ENCODE measurements at regions not wholly inside any gene's neighbourhood (a gene's known extent, or its start where the extent isn't known, plus 50 kb on each side); places are given as distances from the start of the nearest gene placed in this dataset.
"Not testable (repeated sequence)": the region's sequence is repeated elsewhere in the genome, so short reads cannot be mapped to it uniquely, and the experiment has no call there.

DNA sequence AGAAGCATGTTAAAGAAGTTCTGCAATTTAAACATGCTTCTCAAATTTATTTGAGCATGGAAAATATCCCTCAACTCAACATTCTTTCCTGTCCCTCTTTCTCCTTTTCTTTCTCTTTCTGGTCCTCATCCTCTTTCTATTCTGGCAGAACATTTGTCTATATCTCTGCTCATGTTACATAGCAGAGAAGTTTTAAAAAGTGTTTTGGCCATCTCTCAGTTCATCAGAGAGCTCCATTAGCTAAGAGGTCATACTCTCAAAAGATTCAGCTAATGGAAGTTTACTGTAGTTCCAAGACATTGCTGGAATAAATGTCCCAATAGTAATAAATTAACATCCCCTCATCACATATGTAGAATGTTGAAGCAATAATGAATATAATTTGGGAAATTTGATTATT, 53.5 kb downstream of the XCL2 start:
- Mint-ChIP-seq H3K9me3 (no peaks in the 10 kb centered on the region), H3K36me3 (peaks cover 0 to 10% of the 10 kb centered on the region in 2 donors), H3K27ac (no peak overlapping the region)
- ATAC-seq (no peak), DNase-seq (ENCODE audit: low spot score in 2 of 2) (no peak)

DNA sequence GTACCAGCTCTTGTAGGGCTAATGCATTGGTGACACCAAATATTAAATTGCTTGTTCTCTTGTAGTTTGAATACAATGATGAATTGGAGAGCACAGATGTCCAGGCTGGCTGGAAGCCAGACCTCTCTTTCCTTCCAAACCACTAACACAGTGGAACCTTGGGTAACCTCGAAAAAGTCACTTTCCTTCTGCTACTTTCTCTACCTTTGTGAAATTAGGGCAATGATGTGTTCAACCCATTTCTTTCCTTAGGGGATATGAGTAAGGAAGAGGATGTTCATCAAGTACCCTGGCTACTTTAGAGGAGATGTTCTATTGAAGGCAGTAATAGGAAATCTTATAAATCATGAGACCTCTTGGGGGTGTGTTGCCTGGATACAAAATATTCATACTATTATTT, 55.7 kb downstream of the XCL2 start:
- DNase-seq (ENCODE audit: low spot score in 2 of 2) (no peak), ATAC-seq (no peak)
- Mint-ChIP-seq H3K36me3 (peaks cover 0 to 10% of the 10 kb centered on the region in 2 donors), H3K27ac (no peak overlapping the region), H3K9me3 (no peaks in the 10 kb centered on the region)

DNA sequence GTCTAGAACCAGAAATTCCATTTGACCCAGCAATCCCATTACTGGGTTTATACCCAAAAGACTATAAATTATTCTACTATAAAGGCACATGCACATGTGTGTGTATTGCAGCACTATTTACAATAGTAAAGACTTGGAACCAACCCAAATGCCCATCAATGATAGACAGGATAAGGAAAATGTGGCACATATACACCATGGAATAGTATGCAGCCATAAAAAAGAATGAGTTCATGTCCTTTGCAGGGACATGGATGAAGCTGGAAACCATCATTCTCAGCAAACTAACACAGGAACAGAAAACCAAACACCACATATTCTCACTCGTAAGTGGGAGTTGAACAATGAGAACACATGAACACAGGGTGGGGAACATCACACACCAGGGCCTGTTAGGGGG, 57.0 kb downstream of the XCL2 start:
- ATAC-seq = not testable (repeated sequence)

DNA sequence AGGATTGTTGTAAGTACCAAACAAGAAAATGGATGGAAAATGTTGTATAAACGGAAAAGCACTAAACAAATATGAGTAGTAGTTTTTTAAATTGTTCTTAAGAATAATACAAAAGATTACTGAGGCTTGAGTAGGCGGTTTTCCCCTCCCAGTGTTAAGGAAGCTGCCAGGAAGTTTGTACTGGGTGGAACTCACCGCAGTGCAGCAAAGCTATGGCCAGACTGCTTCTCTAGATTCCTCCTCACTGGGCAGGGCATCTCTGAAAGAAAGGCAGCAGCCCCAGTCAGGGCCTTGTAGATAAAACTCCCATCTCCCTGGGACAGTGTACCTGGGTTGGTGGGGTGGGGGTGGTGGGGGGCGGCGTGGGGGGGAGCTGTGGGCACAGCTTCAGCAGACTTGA, 58.7 kb downstream of the XCL2 start:
- DNase-seq (ENCODE audit: low spot score in 2 of 2) (no peak), ATAC-seq (peak in 1 of 2 donors; percentile 40)
- Mint-ChIP-seq H3K27ac (no peak overlapping the region), H3K9me3 (no peaks in the 10 kb centered on the region), H3K36me3 (peaks cover 0 to 10% of the 10 kb centered on the region in 2 donors)

More for the DNA sequence above, 57.0 kb downstream of the XCL2 start:
- not testable (repeated sequence) for DNase-seq (ENCODE audit: low spot score in 2 of 2); H3K27ac Mint-ChIP-seq; H3K9me3 Mint-ChIP-seq
- H3K36me3 Mint-ChIP-seq = peaks cover 0 to 10% of the 10 kb centered on the region in 2 donors

DNA sequence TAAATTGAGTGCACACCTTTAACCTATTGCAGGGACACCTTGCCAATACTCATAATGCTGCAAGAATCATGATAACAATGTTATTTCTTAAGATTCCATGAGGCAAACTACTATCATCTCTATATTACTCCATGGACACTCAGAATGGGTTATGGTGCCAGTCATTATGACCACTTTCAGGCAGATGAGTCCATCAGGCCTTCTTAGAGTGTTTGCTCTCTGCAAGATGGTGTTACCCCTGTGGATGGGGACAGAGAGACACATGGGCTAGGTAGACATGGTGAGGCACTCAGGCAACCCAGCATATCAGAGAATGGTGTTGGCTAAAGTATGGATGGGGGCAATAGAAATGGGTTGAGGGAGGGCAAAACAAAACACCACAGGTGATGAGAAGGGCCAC, 59.7 kb downstream of the XCL2 start:
- H3K27ac Mint-ChIP-seq = peak overlapping the region in 1 of 2 donors; percentile 13
- peaks cover 0 to 10% of the 10 kb centered on the region in 2 donors for H3K36me3 Mint-ChIP-seq
- ATAC-seq (peak; percentile 38 to 71), DNase-seq (ENCODE audit: low spot score in 2 of 2) (no peak)
- H3K9me3 Mint-ChIP-seq = no peaks in the 10 kb centered on the region

DNA sequence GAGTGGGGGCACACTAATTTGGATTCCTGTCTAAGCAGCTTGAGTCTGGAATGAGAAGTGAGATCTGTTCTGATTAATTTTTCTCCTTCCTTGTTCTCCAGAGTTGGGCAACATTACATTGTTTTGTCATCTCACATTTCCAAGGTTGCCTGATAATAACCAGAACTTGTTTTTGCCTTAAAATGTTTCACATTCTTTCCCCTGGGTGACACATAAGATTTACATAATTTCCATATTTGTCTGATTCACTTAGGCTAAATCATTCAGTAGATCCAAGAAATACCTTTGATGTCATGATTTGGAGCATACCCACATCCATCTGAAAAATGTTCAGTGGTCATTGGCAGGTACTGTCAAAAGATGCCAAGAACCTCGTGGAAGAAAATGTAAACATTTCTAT, 60.3 kb downstream of the XCL2 start:
- ATAC-seq = peak; percentile 7 to 37
- peaks cover 0 to 10% of the 10 kb centered on the region in 2 donors for H3K36me3 Mint-ChIP-seq
- no peak overlapping the region for H3K27ac Mint-ChIP-seq
- DNase-seq (ENCODE audit: low spot score in 2 of 2) = no peak
- no peaks in the 10 kb centered on the region for H3K9me3 Mint-ChIP-seq

DNA sequence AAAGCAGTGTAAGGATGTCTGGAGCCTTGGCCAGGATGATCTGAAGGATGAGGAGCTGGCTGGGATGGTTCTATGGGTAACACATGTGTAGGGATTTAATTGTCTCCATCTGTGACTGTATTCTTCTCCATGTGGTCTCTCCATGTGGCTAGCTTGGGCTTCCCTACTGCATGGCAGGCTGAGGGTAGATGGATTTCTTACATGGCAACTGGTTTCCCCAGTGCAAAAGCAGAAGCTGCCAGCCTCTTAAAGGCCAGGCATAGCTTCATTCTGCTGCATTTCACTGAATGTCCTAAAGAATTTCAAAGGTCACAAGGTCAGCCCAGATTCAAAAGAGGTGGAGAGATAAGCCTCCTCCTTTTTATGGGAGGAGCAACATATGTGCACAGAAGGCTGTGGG, 61.7 kb downstream of the XCL2 start:
- ATAC-seq (no peak), DNase-seq (ENCODE audit: low spot score in 2 of 2) (no peak)
- peaks cover 0 to 10% of the 10 kb centered on the region in 2 donors for H3K36me3 Mint-ChIP-seq
- no peaks in the 10 kb centered on the region for H3K9me3 Mint-ChIP-seq
- H3K27ac Mint-ChIP-seq = no peak overlapping the region

DNA sequence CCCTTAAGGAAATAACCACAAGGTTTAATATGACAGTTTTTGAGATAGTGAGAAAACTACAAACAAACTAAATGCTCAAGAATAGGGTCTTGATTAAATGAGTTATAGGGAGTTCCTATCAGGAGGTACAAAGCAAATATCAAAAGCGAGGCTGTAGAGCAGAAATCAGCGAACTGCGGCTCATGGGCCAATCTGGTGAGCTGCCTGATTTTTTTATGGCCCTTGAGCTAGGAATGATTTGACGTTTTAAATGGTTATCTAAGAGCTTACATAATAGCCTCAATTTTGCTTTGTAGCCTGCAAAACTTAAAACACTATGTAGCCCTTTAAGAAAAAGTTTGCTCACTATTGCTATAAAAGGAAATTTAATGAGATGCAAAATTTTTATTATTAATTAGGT, 62.2 kb downstream of the XCL2 start:
- Mint-ChIP-seq H3K36me3 (peaks cover 0 to 10% of the 10 kb centered on the region in 2 donors), H3K27ac (no peak overlapping the region), H3K9me3 (peaks cover 0 to 2% of the 10 kb centered on the region in 2 donors)
- no peak for DNase-seq (ENCODE audit: low spot score in 2 of 2)
- ATAC-seq = no peak

DNA sequence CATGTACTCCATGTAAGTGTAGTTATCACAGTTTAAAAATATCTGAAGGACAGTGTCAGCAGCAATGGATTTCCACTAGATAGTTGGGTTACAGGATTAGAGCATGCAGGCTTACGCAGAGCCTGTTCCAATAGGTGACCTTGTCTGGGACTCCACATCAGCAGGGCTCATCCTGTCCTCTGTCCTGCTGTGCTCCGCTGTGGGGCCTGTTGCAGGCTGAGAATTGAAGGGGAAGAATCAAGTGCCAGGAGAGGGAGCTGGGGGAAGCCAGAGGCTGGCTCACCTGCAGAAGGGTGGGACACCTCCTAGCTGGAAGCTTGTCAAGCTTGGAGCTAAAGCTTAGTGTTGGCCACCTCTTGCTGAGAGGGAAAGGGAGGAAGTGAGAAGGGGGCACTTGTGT, 62.8 kb downstream of the XCL2 start:
- no peak overlapping the region for H3K27ac Mint-ChIP-seq
- no peak for DNase-seq (ENCODE audit: low spot score in 2 of 2)

DNA sequence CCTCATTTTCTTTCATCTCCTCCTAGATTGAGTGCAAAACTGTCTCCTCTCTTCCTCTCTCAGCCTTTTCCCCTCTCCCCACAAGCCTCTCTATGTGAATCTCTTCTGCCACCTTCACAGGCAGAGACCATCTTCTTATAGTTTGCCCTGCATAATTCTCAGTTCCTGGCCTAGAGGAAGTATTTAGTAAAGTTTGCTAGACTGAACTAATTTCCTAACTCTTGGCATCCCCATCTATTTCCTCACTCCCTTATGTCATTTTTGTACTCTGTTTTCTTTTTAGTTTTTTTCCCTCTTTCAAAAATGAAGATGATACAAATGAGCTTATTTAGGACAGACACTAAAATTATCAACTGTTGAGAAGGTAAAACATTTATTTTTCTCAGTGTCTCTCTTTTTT, 66.0 kb downstream of the XCL2 start:
- DNase-seq (ENCODE audit: low spot score in 2 of 2) (no peak), ATAC-seq (no peak)
- peaks cover 7 to 12% of the 10 kb centered on the region in 2 donors for H3K9me3 Mint-ChIP-seq
- H3K36me3 Mint-ChIP-seq = peaks cover 7 to 14% of the 10 kb centered on the region in 2 donors
- H3K27ac Mint-ChIP-seq = no peak overlapping the region

More for the DNA sequence above, 62.8 kb downstream of the XCL2 start:
- Mint-ChIP-seq H3K36me3 (peaks cover 0 to 4% of the 10 kb centered on the region in 2 donors), H3K9me3 (peaks cover 0 to 5% of the 10 kb centered on the region in 2 donors)
- ATAC-seq = no peak

DNA sequence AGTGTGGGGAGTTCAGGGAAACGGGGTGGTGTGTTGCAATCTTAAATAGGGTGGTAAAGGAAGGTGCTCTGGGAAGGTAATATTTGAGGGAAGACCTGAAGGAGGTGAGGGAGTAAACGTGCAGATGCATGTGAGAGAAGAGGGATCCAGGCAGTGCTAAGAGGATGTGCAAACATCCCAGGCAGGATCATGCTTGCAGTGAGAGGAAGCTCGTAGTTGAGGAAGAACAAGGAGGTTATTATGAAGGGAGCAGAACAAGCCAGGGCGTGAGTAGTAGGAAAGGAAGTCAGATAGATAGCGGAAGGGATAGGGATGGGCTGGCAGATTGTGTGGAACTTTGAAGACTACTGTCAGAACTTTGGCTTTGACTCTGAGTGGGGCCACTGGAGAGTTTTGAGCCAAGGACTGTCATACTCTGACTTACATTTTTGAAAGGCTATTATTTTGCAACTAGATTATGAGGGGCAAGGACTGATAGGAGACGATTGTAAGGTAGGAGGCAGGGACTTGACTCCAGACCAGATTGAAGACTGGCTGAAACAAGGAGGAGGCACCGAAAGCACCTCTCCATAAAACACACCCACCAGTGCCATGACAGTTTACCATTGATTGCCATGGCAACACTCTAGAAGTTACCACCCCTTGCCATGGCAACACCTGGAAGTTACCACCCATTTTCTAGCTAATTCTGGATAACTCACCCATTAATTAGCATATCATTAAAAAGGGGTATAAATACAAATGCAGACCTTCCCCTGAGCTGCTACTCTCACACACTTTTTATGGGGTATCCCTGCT, 67.0 kb downstream of the XCL2 start:
- DNase-seq (ENCODE audit: low spot score in 2 of 2) (no peak), ATAC-seq (no peak)
- Mint-ChIP-seq H3K9me3 (peaks cover 7 to 12% of the 10 kb centered on the region in 2 donors), H3K36me3 (peaks cover 7 to 14% of the 10 kb centered on the region in 2 donors), H3K27ac (no peak overlapping the region)

DNA sequence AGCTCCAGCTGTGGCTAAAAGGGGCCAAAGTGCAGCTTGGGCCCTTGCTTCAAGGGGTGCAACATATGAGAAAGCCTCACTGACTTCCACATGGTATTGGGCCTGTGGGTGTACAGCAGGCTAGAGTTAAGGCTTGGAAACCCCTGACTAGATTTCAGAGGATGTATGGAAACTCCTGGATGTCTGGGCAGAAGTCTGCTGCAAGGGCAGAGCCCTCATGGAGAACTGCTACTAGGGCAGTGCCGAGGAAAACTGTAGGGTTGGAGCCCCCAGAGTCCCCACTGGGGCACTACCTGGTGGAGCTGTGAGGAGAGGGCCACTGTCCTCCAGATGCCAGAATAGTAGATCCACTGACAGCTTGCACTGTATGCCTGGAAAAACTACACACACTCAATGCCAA, 69.5 kb downstream of the XCL2 start:
- ATAC-seq (no peak), DNase-seq (ENCODE audit: low spot score in 2 of 2) (no peak)
- H3K36me3 Mint-ChIP-seq = peaks cover 7 to 14% of the 10 kb centered on the region in 2 donors
- H3K27ac Mint-ChIP-seq = no peak overlapping the region
- H3K9me3 Mint-ChIP-seq = peaks cover 7 to 12% of the 10 kb centered on the region in 2 donors

DNA sequence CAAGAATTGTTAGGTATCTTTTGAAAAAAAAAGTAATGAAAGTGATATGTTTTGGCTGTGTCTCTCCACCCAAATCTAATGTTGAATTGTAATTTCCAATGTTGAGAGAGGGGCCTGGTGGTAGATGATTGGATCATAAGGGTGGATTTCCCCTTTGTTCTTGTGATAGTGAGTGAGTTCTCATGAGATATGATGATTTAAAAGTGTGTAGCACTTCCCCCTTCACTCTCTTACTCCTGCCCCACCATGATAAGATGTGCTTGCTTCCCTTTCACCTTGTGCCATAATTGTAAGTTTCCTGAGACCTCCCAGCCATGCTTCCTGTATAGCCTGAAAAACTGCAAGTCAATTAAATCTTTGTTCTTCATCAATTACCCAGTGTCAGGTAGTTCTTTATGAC, 70.7 kb downstream of the XCL2 start:
- Mint-ChIP-seq H3K27ac (no peak overlapping the region), H3K36me3 (peaks cover 7 to 14% of the 10 kb centered on the region in 2 donors)
- ATAC-seq = peak; percentile 17 to 35

DNA sequence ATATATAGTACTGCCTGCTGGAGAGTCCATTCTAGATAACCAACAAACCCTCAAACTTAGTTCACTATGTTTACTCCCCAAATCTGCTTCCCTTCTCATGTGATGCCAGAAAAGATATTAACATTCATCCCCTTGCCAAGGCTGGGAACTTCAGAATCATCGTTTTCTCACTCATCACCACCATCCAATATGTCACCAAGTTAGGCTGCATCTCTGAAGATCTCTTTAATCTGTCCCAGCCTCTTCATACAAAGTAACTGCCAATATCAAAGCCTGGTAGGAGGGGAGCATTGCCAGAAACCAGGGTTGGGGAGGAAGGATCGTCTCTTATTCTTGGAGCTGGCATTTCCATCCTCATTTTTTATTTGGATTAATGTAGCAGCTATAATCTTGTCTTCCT, 71.6 kb downstream of the XCL2 start:
- ATAC-seq (peak; percentile 52 to 60), DNase-seq (ENCODE audit: low spot score in 2 of 2) (no peak)
- H3K36me3 Mint-ChIP-seq = peaks cover 7 to 14% of the 10 kb centered on the region in 2 donors
- H3K27ac Mint-ChIP-seq = no peak overlapping the region
- H3K9me3 Mint-ChIP-seq = peaks cover 7 to 12% of the 10 kb centered on the region in 2 donors

More for the DNA sequence above, 70.7 kb downstream of the XCL2 start:
- DNase-seq (ENCODE audit: low spot score in 2 of 2) = no peak
- peaks cover 7 to 12% of the 10 kb centered on the region in 2 donors for H3K9me3 Mint-ChIP-seq

DNA sequence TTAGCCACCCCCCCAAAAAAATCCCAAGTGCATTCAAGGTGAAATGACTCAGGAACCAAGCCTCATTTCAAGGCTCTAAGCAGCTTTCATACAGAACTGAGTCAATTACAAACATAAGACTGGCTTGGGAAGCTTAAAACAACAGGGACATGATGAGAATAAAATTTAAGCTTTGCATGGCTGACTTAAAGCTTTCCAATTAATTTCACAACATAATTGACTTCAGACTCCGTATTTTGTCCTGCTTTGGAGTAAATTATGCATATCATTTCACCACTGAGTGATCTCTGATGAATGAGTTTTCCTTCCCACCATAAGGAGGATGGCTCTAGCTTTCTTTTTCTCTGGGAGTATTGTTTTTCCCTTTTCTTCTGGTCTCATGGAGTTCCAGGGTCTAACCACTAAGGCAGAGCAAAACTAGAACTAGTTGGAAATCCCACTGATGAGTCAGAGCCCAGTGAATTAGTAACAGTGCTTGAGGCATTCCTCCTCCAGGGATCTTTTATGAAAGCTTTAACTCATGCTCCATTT, 72.8 kb downstream of the XCL2 start:
- peak in 1 of 2 donors; percentile 60 for ATAC-seq
- Mint-ChIP-seq H3K27ac (no peak overlapping the region), H3K36me3 (peaks cover 7 to 14% of the 10 kb centered on the region in 2 donors), H3K9me3 (peaks cover 7% of the 10 kb centered on the region in 2 donors)
- DNase-seq (ENCODE audit: low spot score in 2 of 2) = no peak

DNA sequence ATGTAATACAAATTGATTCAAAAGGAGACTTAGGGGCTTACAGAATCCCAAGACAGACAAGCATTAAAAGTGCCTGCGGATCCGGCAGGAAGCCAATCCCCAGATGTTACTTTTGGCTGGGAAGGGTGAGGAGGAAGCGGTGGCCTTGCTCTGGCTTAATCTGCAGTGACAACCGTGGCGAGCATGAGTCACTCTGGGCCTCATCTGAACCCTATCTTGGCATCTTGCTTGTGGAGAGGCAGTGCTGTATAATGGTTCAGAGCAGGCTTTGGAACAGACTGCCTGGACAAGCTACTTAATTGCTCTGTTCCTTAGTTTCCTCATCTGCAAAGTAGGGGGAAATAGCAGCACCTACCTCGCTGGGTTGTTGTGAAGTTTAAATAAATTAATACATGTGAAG, 74.1 kb downstream of the XCL2 start:
- Mint-ChIP-seq H3K36me3 (peaks cover 7 to 8% of the 10 kb centered on the region in 2 donors), H3K27ac (no peak overlapping the region), H3K9me3 (peaks cover 7% of the 10 kb centered on the region in 2 donors)
- ATAC-seq (peak in 1 of 2 donors; percentile 46), DNase-seq (ENCODE audit: low spot score in 2 of 2) (peak in 1 of 2 donors; percentile 17)

DNA sequence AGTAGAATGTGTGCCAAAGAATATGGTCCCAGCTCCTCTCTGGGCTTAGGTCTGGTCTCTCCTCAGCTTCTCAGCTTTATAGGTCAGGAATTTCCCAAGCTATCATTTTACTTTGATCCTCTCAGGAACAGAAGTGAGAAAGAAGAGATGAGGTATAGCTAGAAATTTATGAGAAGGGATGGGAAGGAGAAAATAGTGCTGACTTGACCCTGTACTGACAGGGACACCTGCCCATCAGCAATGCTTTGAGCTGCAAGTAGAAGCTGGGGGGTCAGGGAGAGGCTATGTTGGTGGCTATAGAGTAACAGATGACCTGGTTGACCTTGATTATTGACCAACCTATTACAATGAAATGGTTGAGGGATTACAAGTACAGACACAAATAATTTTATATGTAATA, 75.0 kb downstream of the XCL2 start:
- DNase-seq (ENCODE audit: low spot score in 2 of 2) (no peak), ATAC-seq (no peak)
- Mint-ChIP-seq H3K36me3 (peaks cover 4 to 6% of the 10 kb centered on the region in 2 donors), H3K27ac (no peak overlapping the region), H3K9me3 (peaks cover 5 to 7% of the 10 kb centered on the region in 2 donors)
